ENCODE measurements at regions not wholly inside any gene's neighbourhood (a gene's known extent, or its start where the extent isn't known, plus 50 kb on each side); places are given as distances from the start of the nearest gene placed in this dataset.
A peak's percentile ranks its signal among the peaks of the same experiment; 100 is the strongest.

DNA sequence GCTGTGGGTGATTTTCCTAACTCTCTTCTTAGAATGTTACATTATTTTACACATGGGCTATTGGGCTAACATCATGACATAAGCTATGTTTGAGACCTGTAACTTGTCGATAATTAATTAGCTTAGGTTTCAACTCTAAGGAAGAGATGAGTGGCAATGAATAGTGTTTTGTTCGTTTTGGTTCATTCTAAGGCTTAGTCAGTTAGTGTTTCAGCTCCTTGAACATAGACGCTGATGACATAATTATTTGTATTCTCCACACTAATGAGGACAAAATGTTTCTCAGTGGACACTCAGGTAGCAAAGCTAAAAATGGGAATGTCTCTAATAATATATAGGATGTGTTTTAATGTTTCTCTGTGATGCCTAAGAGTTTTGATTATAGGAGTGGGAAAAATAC, 401.9 kb downstream of the GATA3 start:
- ChIA-PET POLR2A (no interaction called here), CTCF (interaction anchor here (1.2 to 1.7 kb wide), 2 partner anchors 13 to 22 kb away, joined by 3 to 5 read pairs; no protein-coding TSS in a partner anchor)
- TF ChIP-seq, protein P1, sequence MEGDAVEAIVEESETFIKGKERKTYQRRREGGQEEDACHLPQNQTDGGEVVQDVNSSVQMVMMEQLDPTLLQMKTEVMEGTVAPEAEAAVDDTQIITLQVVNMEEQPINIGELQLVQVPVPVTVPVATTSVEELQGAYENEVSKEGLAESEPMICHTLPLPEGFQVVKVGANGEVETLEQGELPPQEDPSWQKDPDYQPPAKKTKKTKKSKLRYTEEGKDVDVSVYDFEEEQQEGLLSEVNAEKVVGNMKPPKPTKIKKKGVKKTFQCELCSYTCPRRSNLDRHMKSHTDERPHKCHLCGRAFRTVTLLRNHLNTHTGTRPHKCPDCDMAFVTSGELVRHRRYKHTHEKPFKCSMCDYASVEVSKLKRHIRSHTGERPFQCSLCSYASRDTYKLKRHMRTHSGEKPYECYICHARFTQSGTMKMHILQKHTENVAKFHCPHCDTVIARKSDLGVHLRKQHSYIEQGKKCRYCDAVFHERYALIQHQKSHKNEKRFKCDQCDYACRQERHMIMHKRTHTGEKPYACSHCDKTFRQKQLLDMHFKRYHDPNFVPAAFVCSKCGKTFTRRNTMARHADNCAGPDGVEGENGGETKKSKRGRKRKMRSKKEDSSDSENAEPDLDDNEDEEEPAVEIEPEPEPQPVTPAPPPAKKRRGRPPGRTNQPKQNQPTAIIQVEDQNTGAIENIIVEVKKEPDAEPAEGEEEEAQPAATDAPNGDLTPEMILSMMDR (IDR thresholded peaks at IDR 0.05; ENCODE audit: control extremely low read depth, extremely low read depth, low read depth, missing control alignments), result no peak
- no peak for DNase-seq (ENCODE audit: extremely low spot score)

DNA sequence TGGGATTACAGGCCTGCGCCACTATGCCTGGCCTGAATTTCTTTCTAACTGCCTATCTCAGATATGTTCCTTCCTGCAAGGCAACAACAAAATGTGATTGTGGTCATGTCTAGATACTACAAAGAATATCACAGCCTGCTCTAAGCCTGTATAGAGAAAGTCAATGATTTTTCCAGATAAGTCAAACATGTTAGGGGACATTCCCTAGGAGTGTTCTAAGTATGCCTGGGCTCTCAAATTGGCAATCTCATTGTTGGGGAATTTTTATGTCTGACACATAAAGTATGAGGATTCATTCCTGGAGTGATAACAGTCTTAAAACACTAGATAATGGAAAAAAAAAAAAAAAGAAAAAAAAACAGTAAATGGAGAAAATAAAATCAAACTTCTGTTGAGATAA, 406.1 kb downstream of the GATA3 start:
- ChIA-PET POLR2A (no interaction called here), CTCF (interaction anchor here (1.0 to 1.5 kb wide), 2 partner anchors 14 to 29 kb away, joined by 3 to 4 read pairs; no protein-coding TSS in a partner anchor)
- TF ChIP-seq, protein P1 (IDR thresholded peaks at IDR 0.05; ENCODE audit: control extremely low read depth, extremely low read depth, low read depth, missing control alignments), result no peak
- no peak for DNase-seq (ENCODE audit: extremely low spot score)

DNA sequence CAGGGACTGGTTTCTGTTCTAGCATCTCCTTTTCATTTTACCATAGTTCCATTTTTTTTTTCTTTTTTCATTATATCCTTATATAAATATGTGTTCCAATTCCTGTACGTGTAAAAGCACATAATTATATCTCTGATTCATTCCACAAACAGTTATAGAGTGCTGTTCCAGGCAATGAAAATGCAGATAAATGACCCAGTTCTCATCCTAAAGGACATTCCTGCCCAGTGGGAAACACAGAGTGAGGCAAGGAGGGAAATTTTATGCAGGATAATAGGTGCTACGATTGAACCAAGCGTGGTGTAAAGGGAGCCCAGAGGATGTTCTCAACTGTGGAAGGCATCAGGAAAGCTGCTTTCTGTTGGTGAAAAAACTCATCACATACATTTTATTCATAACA, 408.1 kb downstream of the GATA3 start:
- POLR2A ChIA-PET, result no interaction called here
- DNase-seq (ENCODE audit: extremely low spot score), result no peak
- CTCF ChIA-PET, result interaction anchor here (1.7 kb wide), 1 partner anchor 13 kb away, joined by 4 read pairs; no protein-coding TSS in a partner anchor
- TF ChIP-seq, protein P1 (IDR thresholded peaks at IDR 0.05; ENCODE audit: control extremely low read depth, extremely low read depth, low read depth, missing control alignments), result no peak

DNA sequence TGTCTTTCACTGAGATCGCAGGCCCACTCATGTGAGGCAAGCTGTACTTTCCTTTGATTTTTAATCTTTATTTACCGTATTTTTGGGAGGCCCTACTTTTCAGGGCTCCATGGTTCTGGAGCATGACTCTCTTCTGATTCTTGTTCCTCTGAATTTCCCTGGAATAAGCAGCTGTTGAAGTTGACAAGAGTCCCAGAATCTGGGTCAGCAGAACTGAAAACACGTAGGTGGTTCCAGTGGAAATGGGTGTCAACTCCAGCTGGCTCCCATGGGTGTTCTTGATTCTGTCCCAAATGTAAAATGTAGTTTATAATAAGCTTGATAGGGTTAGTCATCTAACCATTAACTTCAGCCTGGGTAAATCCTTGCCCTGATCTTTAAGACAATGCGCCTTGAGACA, 409.4 kb downstream of the GATA3 start:
- ChIA-PET CTCF (no interaction called here), POLR2A (no interaction called here)
- TF ChIP-seq, protein P1 (IDR thresholded peaks at IDR 0.05; ENCODE audit: control extremely low read depth, extremely low read depth, low read depth, missing control alignments), result no peak
- DNase-seq (ENCODE audit: extremely low spot score), result no peak

DNA sequence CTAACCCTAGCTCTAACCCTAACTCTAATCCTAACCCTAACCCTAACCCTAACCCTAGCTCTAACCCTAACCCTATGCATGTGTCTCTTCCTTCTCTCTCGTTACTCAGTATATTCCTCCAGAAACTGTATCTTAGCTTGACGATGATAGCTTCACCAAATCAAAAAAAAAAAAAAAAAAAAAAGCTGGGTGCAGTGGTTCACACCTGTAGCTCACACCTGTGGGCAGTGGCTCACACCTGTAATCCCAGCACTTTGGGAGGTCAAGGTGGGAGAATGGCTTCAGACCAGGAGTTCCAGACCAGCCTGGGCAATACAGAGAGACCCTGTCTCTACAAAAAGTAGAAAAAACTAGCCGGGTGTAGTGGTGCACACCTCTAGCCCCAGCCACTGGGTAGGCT, 414.0 kb downstream of the GATA3 start:
- POLR2A ChIA-PET, result no interaction called here
- TF ChIP-seq, protein P1 (IDR thresholded peaks at IDR 0.05; ENCODE audit: control extremely low read depth, extremely low read depth, low read depth, missing control alignments), result no peak
- no peak for DNase-seq (ENCODE audit: extremely low spot score)
- CTCF ChIA-PET, result no interaction called here

DNA sequence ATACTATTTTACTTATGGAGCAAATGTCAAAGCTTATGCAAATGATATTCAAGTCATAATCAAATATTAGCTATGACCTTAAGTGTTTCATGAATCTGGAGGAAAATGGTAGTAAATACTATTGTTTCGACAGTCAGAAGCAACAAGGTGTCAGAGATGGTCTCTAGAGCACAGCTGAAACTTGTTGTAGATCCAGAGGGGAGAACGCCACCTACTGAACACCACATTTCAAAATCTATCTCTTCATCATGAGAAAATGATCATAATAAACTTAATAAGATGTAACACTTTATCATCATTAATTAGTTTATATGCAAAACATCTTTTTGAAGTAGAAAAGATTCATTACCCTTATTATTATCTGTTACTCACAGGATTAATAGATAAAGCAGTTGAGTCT, 418.7 kb downstream of the GATA3 start:
- ChIA-PET CTCF (no interaction called here), POLR2A (no interaction called here)
- no peak for DNase-seq (ENCODE audit: extremely low spot score)
- TF ChIP-seq, protein P1 (IDR thresholded peaks at IDR 0.05; ENCODE audit: control extremely low read depth, extremely low read depth, low read depth, missing control alignments), result peak; percentile 17

DNA sequence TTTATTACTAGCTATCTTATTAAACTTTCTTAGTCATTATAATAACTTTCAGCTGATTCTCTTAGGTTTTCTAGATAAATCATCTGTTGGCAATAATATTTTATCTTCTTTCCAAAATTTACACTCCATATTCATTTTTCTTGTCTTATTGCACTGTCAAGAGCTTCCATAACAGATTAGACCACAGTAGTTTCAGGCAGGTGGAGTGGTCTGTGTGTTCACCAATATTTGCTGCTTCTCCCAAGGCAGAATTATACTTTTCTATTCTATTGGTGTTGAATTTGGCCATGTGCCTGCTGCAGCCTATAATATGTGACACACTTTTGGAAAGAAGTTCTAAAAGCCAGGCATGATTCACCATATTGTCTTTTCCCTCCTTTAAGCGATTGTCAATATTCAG, 422.8 kb downstream of the GATA3 start:
- ChIA-PET CTCF (interaction anchor here (1.3 to 1.5 kb wide), 2 partner anchors 45 to 219 kb away, joined by 3 read pairs; no protein-coding TSS in a partner anchor), POLR2A (no interaction called here)
- TF ChIP-seq, protein P1 (IDR thresholded peaks at IDR 0.05; ENCODE audit: control extremely low read depth, extremely low read depth, low read depth, missing control alignments), result no peak
- DNase-seq (ENCODE audit: extremely low spot score), result no peak
